ENCODE measurements at regions not wholly inside any gene's neighbourhood (a gene's known extent, or its start where the extent isn't known, plus 50 kb on each side); places are given as distances from the start of the nearest gene placed in this dataset.

- no peak for DNase-seq
These were observed 643.2 kb upstream of the RAB6C start for GRCh38 chr2:129336276-129336675.

DNA sequence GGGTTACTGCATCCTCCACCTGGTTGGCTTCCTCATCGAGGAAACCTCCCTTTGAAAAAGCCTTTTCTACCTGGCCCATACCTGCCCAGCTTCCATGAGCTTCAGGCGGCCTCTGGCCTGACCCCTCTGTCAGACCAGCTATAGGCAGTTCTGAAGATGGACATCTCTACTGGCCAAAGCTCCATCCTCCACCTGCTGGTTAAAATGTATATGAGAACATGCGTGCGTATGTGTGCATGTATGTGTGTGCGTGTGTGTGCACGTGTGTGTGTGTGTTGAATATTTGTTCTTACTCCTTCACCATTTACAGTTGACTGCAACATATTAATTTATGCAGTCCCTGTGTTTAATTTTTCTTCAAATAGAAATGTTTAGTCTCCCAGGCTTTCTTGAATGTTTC lies 642.4 kb upstream of the RAB6C start:
- DNase-seq = no peak

DNA sequence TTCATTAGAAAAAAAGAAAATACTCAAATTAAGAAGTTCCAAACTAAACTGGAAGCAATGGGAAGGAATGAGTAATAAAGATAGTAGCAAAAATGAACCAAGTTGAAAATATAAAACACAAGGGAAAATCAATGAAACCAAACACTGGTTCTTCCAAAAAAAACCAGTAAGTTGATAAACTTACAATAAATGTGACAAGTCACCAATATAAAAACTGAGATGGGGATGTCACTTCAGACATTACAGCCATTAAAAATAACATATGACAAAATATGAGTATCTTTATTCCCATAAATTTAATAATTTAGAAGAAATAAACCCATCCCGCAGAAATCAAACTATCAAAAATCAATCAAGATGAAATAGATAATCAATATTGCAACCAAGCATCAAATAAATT lies 633.9 kb upstream of the RAB6C start:
- DNase-seq = no peak

DNA sequence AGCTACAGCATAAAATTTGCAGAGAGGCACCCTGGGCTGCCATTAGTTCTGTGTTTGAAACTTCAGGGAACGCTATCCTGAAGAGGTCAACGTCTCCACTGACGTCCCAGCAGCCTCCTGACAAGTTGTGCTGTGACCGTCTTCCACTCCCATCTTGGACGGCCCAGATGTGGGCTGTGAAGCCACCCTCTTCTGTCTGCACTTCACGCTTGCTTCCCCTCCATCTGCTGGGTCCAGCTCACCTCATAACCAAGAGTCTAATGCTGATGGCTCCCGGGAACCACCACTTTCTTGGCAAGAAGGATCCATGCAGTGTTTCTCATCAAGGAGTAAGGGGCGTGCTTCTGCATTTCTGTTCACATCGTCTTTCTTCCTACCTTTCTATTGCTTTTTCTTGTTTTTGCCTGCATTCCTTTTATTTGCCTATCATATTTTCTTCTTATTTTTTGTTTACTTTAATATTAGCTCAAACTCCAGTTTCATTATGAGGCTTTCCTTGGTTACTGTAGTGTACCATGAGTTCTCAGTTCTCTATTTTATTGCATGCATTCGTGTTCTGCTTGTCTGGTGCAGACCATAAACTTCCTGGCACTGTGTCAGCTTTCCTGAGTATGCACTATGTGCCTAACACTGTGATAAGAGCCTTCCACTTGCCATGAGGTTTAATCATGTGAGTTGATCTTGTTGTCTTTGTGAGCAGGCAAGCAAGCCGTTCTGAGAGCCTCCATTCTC lies 631.8 kb upstream of the RAB6C start:
- peak in 1 of 4 experiments; percentile 16 for DNase-seq

DNA sequence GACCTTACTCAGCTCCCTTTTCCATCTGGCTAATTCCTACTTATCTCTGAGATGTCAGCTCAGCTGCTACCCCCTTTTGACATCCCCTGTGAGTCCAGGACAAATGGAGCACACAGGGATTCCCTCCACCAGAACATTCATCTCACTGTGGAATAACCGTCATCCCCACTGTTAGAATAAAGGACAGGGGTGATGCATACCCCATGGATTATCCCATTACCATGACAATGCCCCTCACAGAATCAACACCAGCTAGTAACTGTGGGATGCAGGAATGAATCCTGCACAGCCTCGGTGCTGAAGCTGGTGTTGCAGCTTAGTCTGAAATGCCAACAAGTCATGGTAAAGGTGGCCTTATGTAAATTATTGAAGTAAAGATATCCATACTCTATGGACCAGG lies 624.8 kb upstream of the RAB6C start:
- DNase-seq = no peak

GRCh38 chr2:129361688-129362087 lies 617.8 kb upstream of the RAB6C start:
- no peak for DNase-seq

DNA sequence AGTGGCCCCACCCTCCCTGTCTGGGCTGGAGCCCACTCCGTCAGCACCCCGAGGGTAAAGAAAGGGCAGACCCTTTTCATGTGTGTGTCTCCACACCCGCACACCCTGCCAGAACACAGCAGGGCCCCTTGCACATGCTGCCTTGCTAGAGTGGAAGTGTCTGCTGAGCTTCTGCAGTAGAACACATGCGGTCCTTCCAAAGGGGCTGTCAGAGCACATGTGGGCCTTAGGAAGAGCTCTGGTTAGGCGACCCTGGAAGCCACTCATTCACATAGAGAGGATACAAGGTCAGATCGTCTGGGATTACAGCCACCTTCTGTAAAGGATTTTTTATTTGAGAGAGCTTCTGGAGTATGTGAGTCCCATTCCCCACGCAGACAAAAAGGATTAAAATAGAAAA lies 613.2 kb upstream of the RAB6C start:
- DNase-seq = no peak

- DNase-seq = no peak
These were observed 612.4 kb upstream of the RAB6C start for GRCh38 chr2:129367107-129367506.

GRCh38 chr2:129369437-129369836 lies 610.0 kb upstream of the RAB6C start:
- no peak for DNase-seq

GRCh38 chr2:129374452-129374851 lies 605.0 kb upstream of the RAB6C start:
- DNase-seq = no peak

- no peak for DNase-seq
These were observed 603.6 kb upstream of the RAB6C start for GRCh38 chr2:129375632-129376425.

GRCh38 chr2:129376426-129377077 lies 602.9 kb upstream of the RAB6C start:
- DNase-seq = no peak

DNA sequence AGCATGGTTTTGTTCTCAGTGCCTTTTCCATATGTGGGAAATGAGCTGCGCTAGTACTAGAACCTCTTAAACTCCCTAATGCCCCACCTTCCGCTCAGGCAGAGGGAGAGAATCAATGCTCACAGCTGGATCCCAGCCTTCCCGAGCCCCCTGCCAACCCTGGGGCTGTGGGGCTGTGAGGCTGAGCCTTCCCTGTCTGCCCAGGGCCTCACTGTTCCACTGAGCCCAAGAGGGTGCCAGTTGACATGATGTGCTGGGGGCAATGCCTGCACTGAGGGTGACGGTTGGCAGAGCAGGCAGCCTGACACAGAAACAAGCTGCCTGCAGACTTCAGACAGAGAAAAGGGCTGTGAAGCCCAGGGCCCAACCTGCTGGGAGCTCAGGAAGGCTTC lies 602.4 kb upstream of the RAB6C start:
- no peak for DNase-seq

- no peak for DNase-seq
These were observed 601.3 kb upstream of the RAB6C start for GRCh38 chr2:129378186-129378585.

DNA sequence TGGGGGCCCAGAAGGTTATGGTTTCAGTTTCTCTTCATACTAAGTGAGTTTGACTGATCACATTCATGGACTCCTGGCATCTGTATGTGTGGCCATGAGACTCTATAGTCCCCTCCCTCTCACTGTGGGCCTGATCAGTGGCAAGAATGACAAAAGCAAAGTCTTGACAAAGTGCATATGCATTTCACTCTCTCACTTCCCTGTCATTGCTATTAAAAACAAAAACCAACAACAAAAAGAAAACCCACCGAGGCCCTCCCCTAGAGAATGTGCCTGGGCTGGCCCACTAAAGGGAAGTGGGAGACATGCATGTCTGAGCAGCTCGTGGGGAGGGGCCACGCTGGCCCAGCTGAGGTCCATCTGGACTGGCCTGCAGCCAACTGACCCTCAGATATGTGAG lies 600.1 kb upstream of the RAB6C start:
- no peak for DNase-seq

GRCh38 chr2:129381789-129382188 lies 597.7 kb upstream of the RAB6C start:
- DNase-seq = no peak

- no peak for DNase-seq
These were observed 590.6 kb upstream of the RAB6C start for GRCh38 chr2:129388870-129389269.

DNA sequence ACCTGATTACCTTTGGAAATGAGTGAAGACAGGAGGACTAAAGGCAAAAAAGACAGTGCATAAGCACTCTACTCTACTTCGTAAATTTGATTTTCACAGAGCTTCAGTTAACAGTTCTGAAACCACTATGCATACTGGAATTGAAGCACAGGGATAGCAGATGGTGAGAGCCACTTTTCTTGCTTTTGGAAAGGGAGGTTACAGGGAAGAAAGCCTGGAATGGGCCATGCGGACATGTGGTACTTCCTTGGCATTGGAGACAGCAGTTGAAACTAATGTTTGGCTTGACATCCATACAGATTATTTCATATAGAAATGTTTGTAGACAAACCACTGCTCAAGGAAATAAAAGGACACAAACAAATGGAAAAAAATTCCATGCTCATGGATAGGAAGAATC lies 585.6 kb upstream of the RAB6C start:
- DNase-seq = no peak

- peak; percentile 5 to 30 (median 26) for DNase-seq
These were observed 582.4 kb upstream of the RAB6C start for GRCh38 chr2:129396980-129397599.

DNA sequence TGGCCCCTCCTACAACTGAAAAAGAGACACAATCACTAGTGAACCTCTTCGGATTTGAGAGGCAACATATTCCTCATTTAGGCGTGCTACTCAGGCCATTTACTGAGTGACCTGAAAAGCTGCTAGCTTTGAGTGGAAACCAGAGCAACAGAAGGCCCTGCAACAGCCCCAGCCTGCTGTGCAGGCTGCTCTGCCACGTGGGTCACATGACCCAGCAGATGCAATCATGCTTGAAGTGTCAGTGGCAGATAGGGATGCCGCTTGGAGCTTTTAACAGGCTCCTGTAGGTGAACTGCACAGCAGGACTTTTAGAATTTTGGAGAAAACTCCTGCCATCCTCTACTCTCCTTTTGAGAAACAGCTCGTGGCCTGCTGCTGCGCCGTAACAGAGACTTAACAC lies 578.6 kb upstream of the RAB6C start:
- DNase-seq = no peak

GRCh38 chr2:129402076-129402475 lies 577.4 kb upstream of the RAB6C start:
- no peak for DNase-seq

- DNase-seq = no peak
These were observed 575.3 kb upstream of the RAB6C start for GRCh38 chr2:129404000-129404685.

DNA sequence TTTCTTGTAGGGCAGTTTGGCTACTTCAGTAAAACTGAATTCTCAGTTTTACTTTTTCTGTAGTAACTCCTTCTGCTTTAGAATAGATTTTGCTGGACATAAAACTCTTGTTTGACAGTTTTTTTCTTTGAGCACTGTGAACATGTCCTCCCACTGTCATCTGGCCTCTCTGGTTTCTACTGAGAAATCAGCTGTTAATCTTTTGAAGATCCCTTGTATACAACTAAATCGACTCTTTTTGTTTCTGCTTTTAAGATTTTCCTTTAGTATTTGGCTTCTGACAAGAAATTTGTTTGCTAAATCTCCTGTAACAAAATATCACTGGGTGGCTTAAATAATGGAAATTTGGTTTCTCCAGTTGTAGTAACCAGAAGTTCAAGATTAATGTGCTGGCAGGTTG lies 570.9 kb upstream of the RAB6C start:
- DNase-seq = no peak
